Transverse colon (tissue), 4 donors: ENCODE measurements at regions not wholly inside any gene's neighbourhood (a gene's known extent, or its start where the extent isn't known, plus 50 kb on each side); places are given as distances from the start of the nearest gene placed in this dataset.

Experiments
- CTCF ChIP-seq, 5 experiments: fragments of 200-600 bp in 3 of 5; fragments of 450-650 bp in 2 of 5; sonication (generic) in 3 of 5; IDR thresholded peaks; 1 replicate in 2 of 5; 2 replicates in 3 of 5; pipeline ENCODE4 v1.5.1; 2016 to 2017; ENCODE audit warnings: antibody characterized with exemption in 5 of 5, inconsistent platforms in 3 of 5, mild to moderate bottlenecking in 2 of 5, moderate library complexity in 1 of 5
- EP300 ChIP-seq: sonication (generic); formaldehyde crosslinking; IDR thresholded peaks from one replicate; pipeline ENCODE4 v1.6.1; 2017; ENCODE audit warnings: antibody characterized with exemption, low read depth
- POLR2A ChIP-seq: fragments of 450-650 bp; IDR thresholded peaks from one replicate; pipeline ENCODE4 v1.6.1; 2016; ENCODE audit warnings: antibody characterized with exemption, mild to moderate bottlenecking, moderate library complexity
- POLR2AphosphoS5 ChIP-seq, 3 donors: sonication (generic); formaldehyde crosslinking; IDR thresholded peaks; one replicate each; pipeline ENCODE4 v1.6.1; 2016; ENCODE audit warnings: antibody characterized with exemption in 3 of 3

- TF ChIP-seq EP300 (no peak), POLR2A (no peak), CTCF (IDR thresholded peaks at IDR 0.05) (no peak), POLR2AphosphoS5 (IDR thresholded peaks at IDR 0.05) (no peak)
Observed at GRCh38 chr12:123059500-123059899, 79.0 kb downstream of the ARL6IP4 start.
